Dermis microvascular lymphatic vessel endothelial cell (primary cell): ENCODE measurements at regions not wholly inside any gene's neighbourhood (a gene's known extent, or its start where the extent isn't known, plus 50 kb on each side); places are given as distances from the start of the nearest gene placed in this dataset.

Experiments
- DNase-seq, 2 donors: peaks; one replicate each; pipeline versions ENCODE4 v3.0.0 to v3.0.0-alpha.2; 2010; ENCODE audit warnings: low read depth in 2 of 2

GRCh38 chr7:25901658-25902057, 250.3 kb upstream of the NFE2L3 start:
- DNase-seq, result no peak

- no peak for DNase-seq
Measured at GRCh38 chr7:25906003-25906402, 246.0 kb upstream of the NFE2L3 start.

DNA sequence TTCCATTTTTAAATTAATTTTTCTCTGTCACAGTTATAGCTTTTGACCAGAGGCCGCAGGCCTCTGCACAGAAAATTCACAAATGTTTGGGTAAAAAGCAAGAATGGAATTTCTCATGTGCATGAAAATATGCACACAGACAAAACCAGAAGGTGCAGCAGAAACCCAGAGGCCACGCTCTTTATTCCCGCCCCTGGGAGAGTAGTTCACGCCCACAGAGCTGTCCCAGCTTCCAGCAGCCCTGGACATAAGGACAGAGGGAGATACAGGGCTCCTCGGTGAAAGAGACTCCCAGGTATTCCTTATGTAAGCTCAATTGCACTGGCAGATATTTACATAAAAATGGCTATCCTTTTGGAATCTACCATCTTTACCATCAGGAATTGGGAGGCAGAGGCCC, 245.2 kb upstream of the NFE2L3 start:
- DNase-seq, result no peak

- no peak for DNase-seq
Measured at GRCh38 chr7:25907214-25907613, 244.8 kb upstream of the NFE2L3 start.

- DNase-seq, result no peak
Measured at GRCh38 chr7:25907731-25908130, 244.3 kb upstream of the NFE2L3 start.

GRCh38 chr7:25908154-25908949, 243.6 kb upstream of the NFE2L3 start:
- DNase-seq, result no peak

DNA sequence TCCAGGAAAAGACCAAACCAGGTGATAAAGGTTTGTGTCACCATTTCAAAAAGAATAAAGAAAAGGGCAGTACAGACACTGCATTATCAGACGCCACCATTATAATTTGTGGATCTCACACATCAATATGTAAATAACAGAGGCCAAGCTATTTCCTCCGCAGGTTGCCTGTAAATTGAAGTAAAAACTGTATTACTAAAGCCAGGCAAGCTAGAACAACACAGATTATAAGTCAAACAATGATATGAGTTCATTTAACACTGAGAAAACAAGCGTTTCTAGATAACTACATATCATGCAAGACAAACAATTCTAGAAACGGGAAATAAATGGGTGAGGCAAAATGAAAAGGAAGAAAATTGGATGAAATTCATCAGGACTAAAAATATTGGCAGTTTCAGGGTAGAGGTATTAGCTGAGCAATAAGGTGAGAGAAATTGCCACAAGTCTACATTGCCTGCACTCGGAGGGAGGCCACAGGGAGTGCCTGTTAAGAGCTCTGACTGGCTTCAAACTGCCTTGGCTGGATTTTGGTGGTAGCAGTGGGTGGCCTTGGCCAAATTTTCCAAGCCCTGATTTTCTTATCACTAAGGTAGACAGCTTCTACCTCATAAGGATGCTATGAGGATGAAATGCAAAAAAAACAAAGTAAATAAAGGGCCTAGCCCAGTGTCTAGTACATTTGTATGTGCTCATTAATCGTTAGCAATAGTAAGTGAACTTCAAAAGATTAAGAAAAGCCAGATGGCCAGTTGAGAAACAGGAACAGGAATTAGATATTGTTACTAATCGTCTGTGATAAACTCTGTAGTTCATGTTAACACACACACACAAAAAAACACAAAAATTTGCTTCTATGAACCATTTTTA, 240.0 kb upstream of the NFE2L3 start:
- no peak for DNase-seq

DNA sequence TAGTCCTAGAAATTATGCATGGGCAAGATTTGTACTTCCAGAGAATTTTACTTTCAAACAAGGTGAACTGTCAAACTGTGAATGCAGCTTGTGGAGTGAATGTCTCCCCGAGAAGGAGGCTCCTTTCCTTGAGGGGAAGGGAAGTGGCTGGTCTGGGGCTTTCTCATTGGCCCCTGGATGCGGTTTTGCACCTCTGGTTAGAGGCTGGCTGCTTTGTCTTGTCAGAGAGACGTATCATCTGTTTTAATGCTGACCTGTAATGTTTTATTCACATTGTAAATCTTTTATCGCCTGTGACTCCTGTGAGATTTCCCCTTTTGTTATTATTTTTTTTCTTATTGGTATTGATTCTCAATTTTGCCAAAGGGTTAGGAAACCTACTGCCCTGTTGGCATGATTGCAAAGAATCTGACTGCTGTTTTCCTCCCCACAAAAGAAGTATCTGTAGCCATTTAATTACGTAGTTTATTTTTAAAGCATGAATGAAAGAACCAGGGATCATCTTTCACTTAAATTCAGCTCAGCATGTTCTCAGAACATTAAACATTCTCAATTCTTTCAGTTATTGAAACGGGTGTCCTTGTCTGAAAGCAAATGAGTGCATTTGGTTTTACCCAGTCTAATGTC, 238.3 kb upstream of the NFE2L3 start:
- DNase-seq, result no peak

GRCh38 chr7:25918731-25919130, 233.3 kb upstream of the NFE2L3 start:
- DNase-seq, result no peak

DNA sequence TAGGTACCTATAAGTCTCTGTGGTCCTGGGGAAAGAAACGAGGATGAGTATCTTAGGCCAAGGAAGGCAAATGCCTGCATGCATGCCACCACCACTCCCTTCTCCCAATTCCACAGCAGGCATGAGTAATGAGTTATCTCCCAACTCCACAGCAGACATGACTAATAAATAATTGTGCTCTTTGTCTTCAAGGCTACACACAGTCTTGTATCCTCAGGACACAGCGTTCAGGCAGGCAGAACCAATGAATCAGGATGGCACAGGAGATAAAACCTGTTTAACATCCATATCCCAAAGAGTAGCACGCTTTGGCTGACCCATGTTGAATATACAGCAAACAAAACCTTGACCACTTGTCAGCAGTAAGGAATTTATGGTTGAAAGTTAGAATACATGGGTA, 229.7 kb upstream of the NFE2L3 start:
- no peak for DNase-seq

DNA sequence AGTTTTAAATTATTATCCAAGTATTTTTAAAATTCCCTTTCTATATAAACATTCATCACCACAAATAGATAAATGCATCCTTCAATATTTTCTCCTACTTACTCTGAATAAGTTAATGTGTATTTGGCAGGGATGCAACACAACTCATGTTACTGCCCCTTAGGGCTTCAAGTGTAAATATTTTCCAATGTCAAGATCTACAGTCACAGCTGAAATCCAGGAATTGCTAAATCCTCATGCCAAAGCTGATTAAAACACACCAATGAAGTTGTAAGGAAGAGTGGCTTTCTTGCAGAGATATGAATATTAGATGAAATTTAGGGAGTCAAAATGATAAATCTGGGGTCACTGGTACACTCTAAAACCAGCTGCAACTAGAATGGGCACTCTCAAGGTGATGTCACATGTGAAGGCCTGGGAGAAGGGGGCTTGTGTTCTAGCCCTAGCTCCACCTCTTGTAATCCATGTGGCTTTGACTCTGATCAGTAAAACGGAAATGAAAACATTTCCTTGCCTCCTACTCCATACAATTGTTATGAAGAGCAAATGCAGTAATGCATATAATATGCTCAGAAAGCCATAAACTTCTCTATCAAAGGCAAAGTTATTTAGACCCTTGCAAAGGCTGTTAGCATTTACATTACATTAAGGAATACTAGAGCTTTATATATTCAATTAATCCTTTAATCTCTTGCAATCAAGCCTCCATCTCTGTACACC, 228.1 kb upstream of the NFE2L3 start:
- no peak for DNase-seq

DNA sequence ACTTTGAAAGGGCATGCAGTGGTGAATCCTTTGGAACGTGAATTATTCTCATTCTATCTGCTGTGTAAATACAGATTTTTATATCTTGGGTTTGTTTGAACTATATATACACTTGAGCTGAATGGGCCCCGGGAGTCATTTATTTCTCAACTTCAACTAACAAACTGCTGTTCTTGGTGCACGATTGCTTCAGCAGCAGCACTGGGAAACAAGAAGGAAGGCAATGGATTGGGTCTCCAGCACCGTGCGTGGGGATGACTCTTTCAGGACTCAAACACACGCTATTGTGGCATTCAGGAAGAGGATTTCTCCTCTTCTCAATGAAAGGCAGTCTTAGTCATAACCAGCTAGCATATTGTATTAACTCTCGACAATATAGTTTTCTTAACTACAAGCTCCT, 226.0 kb upstream of the NFE2L3 start:
- DNase-seq, result peak in 1 of 2 donors; percentile 30

DNA sequence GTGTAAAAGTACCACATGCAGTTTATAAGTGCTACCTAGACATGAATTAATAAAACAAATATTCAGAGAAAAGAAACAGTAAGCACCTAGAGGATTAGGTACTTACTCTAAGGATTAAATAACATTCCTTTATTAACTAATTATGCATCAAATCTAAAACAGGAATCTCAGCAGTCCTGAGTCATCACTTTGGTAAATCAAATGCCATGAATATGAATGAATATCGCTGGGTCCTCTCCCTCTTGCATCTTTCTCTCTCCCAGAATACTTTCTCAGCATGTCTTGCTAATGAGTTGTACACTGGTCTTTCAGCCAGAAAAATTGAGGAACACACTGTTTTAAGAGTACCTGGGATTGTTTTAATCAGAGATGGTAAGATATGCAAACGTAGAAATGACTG, 225.5 kb upstream of the NFE2L3 start:
- DNase-seq, result no peak

GRCh38 chr7:25926891-25927625, 224.9 kb upstream of the NFE2L3 start:
- no peak for DNase-seq

DNA sequence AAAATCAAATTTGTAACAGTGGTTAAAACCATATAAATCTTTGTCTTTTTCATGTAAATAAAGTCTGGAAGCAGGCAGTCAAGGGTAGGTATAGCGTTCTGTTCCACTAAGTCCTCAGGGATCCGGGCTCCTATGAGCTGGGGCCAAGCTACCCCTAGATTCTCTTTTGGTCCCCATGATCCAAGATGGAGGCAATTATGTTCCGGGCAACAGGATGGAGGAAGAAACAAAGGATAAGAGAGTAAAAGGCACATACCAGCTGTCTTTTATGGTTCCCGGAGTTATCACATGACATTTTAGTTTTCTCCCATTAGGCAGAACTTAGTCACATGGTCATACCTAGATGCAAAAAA, 224.4 kb upstream of the NFE2L3 start:
- DNase-seq, result no peak

DNA sequence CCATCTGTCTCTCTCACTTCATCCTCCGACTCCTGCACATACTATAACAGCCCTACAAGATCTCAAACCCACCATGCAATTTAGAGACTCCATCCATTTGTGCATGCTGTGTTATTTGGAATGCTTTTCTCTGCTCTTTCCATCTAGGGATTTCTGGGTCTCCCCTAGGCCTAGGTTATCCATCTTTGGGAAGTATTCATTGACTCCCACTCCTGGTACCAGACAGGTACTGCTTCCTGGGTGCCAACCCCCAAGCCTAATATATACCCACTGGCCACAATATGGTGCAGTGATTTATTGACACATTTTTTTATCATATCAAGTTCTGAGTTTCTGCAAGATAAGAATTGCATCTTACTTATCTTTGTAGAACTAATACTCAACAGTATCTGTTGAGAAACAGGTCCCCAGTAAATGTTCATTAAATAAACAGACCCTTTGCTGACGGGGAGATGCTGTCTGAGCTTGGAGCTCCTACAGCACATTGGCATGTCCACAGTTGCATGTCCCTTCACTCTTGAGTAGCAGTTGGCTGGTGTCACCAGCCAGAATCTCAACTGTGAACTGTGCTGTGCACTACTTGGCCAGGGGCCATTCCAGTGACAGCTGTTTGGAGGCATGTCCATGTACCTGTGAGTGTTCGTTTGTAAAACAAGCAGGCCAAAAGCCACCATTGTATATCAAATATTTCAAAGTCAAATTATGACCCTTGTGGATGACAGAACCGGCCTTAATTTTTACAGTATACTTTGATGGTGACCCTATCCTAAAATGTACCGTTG, 223.3 kb upstream of the NFE2L3 start:
- DNase-seq, result no peak

GRCh38 chr7:25929448-25929847, 222.6 kb upstream of the NFE2L3 start:
- DNase-seq, result no peak

- no peak for DNase-seq
Measured at GRCh38 chr7:25930492-25931048, 221.4 kb upstream of the NFE2L3 start.

- DNase-seq, result no peak
Measured at GRCh38 chr7:25931156-25931555, 220.8 kb upstream of the NFE2L3 start.

- DNase-seq, result no peak
Measured at GRCh38 chr7:25933921-25934320, 218.1 kb upstream of the NFE2L3 start.
